Cardiac fibroblast (primary cell): ENCODE measurements at regions not wholly inside any gene's neighbourhood (a gene's known extent, or its start where the extent isn't known, plus 50 kb on each side); places are given as distances from the start of the nearest gene placed in this dataset.
A peak's percentile ranks its signal among the peaks of the same experiment; 100 is the strongest.

Source experiments
- DNase-seq, 2 donors: peaks; one replicate each; pipeline versions ENCODE4 v3.0.0 to v3.0.0-alpha.2; 2010; ENCODE audit warnings: low read depth in 2 of 2
- H3K4me3 ChIP-seq, 2 donors: replicated peaks in 1 of 2; 1 replicate in 1 of 2; 2 replicates in 1 of 2; pipeline ENCODE4 v1.5.1; 2011; ENCODE audit warnings: low read depth in 2 of 2, low read length in 2 of 2, mild to moderate bottlenecking in 2 of 2, moderate library complexity in 1 of 2
- TF ChIP-seq, protein P1 (sequence below): IDR thresholded peaks from one replicate; pipeline ENCODE4 v1.5.1; 2011; ENCODE audit warnings: low read depth, mild to moderate bottlenecking, low read length, inconsistent platforms

DNA sequence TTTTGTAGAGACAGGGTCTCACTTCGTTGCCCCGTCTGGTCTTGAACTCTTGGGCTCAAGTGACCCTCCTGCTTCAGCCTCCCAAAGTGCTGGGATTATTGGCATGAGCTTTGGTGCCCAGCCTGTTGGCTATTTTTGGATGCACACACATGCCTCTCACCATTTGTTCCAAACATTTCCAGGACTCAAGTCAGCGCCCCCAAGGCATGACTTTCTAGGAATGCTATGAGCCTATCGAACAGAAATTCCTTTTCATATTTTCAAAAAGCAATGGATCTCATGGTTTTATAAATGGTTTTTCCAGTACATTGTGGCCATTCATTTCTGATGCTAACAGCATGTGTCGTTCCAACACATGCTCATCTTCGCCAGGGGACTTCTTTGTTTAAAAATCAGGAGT is 119.3 kb upstream of the NAA20 start:
- TF ChIP-seq, protein P1, sequence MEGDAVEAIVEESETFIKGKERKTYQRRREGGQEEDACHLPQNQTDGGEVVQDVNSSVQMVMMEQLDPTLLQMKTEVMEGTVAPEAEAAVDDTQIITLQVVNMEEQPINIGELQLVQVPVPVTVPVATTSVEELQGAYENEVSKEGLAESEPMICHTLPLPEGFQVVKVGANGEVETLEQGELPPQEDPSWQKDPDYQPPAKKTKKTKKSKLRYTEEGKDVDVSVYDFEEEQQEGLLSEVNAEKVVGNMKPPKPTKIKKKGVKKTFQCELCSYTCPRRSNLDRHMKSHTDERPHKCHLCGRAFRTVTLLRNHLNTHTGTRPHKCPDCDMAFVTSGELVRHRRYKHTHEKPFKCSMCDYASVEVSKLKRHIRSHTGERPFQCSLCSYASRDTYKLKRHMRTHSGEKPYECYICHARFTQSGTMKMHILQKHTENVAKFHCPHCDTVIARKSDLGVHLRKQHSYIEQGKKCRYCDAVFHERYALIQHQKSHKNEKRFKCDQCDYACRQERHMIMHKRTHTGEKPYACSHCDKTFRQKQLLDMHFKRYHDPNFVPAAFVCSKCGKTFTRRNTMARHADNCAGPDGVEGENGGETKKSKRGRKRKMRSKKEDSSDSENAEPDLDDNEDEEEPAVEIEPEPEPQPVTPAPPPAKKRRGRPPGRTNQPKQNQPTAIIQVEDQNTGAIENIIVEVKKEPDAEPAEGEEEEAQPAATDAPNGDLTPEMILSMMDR = no peak
- DNase-seq = no peak
- H3K4me3 ChIP-seq = no peak overlapping the region

DNA sequence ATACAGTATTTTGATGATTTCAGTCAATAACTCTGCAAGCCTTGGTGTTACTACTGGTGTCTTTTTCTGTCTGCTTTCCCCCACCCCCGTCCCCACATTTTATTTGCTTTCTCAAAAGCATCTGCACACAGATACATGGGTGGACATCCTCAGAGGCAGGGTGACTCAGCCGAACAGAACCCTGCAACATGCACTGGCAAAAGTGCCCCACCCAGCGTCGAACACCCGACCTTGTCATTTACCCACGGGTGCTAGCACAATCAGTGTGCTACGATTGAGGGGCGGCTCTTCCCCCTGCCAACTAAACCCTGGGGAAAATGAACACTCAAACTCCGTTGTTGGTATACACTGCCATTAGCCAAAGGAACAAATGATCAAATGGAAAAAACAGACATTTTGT is 115.9 kb upstream of the NAA20 start:
- TF ChIP-seq, protein P1 = no peak
- peak in 1 of 2 donors; percentile 38 for DNase-seq
- H3K4me3 ChIP-seq = no peak overlapping the region

DNA sequence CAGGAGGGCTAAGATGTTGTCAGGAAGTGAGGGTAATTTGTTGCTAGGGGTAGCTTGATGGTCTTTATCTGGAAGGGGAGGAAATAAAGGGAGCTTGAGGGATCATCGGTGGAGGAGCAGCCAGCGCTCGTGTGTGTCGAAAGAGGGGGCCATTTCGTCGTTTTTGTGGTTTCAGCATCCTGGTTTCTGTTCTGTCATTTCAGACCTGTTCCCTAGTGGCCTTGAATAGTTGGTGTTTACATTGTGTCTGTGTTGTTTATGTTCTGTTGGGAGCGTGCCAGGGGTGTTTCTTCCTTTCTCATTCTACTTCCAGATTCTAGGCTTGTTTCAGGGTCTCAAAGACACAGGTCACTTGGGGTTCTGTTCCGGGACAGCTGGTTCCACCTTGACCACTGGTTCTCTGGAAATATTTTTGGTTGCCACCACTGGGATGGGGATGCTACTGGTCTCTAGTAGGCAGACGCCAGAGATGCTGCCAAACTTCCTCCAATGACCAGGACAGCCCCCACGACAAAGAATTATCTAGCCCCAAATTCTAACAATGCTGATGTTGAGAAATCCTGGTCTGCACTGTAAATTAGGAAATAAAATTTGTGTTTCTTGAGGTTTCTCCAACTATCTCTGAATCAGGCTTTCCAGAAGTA is 113.9 kb upstream of the NAA20 start:
- peak; percentile 45 to 68 for DNase-seq
- TF ChIP-seq, protein P1 = no peak
- H3K4me3 ChIP-seq = no peak overlapping the region

DNA sequence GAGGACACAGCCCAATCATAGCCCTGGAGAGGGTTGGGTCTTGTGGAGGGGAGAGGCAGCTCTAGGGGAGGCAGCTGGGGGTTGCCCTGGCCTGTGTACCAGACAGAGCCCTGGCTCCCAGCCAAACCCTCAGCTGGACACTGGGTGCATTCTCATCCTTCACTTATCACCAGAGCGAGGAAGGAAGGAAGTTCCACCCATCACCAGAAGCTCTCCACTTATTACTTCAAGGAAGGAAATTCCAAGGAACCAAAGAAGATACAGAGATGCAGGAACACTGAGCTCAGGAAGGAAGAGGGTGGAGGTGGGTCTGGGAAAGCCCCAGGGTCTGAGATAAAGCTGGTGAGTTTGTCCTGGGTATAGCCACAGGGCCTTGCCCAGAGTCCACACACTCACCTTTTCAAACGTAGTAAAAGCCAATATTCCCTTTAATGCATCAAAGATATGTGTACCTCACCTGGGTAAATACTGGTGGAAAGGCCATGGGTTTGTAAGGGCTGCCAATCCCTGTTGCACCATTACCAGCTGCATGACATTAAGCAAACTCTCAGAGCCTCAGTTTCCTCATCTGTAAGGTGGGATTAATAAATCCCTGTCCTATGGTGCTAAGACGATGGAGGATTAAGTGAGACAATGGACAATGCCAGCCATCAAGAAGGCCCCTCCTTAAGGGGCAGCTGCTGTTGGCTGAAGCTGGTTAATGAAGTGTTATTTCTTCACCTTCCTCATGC is 109.7 kb upstream of the NAA20 start:
- DNase-seq = peak in 1 of 2 donors; percentile 53
- TF ChIP-seq, protein P1 = no peak
- no peak overlapping the region for H3K4me3 ChIP-seq

DNA sequence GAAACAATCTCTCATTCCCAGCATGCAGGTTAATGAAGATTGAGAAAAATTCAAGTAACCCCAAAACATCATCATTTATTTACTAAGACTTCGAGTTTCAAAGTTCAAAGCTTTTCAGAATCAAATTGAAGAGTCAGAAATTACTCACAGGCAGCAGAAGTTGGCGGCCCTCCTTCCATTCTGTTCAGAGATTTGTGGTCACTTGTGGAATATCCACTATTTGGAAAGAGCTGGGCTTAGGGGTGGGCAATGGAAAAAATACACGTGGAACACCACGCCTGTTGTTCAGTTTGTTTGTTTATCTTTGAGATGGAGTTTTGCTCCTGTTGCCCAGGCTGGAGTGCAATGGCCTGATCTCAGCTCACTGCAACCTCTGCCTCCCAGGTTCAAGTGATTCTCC is 108.6 kb upstream of the NAA20 start:
- DNase-seq = peak in 1 of 2 donors; percentile 56
- TF ChIP-seq, protein P1 = no peak
- H3K4me3 ChIP-seq = no peak overlapping the region

DNA sequence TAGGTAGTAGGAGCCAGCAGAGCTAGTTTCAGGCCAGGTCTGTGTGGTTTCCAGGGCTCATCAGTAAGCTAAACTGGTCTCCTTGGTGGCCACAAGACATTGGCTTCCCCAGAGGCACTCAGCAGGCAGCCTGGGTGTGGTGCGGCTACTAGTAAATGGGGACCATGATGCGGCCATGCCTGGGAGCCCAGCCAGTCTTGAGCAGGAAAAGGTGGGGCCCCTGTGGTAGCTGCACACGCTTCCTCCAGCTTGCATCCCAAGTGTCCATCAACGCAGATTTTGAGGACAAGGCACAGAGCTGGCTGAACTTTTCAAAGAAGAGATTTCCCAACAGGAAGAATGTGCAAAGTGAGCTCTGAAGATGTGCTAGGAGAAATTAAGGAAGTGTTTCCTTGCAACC is 107.4 kb upstream of the NAA20 start:
- TF ChIP-seq, protein P1 = no peak
- DNase-seq = peak; percentile 50 to 66
- H3K4me3 ChIP-seq = no peak overlapping the region
